A549 (cell line): ENCODE measurements at regions not wholly inside any gene's neighbourhood (a gene's known extent, or its start where the extent isn't known, plus 50 kb on each side); places are given as distances from the start of the nearest gene placed in this dataset.

Experiments used
- CEBPB ChIP-seq, 2 experiments: fragments of >200 bp in 1 of 2; sonication (Bioruptor Twin) in 1 of 2; formaldehyde crosslinking in 1 of 2; IDR thresholded peaks; 2 replicates each; pipeline ENCODE4 v1.6.1; 2012 to 2016
- EP300 ChIP-seq, 2 experiments: fragments of >200 bp; sonication (Bioruptor Twin); formaldehyde crosslinking; IDR thresholded peaks; 2 replicates in 1 of 2; 3 replicates in 1 of 2; pipeline ENCODE4 v1.6.1; 2016 to 2017
- HOXA7 ChIP-seq: fragments of 250-450 bp; sonication (Bioruptor Pico); IDR thresholded peaks from 2 replicates; pipeline ENCODE4 v1.5.0; 2020; ENCODE audit warnings: mild to moderate bottlenecking, moderate library complexity
- HOXB5 ChIP-seq: fragments of 250-450 bp; sonication (Bioruptor Pico); IDR thresholded peaks from 2 replicates; pipeline ENCODE4 v1.5.0; 2020; ENCODE audit warnings: mild to moderate bottlenecking, moderate library complexity
- PBX3 ChIP-seq: IDR thresholded peaks from 2 replicates; pipeline ENCODE4 v1.6.1; 2012
- POLR2A ChIP-seq: IDR thresholded peaks from 2 replicates; pipeline ENCODE4 v1.6.1; 2012; ENCODE audit warnings: mild to moderate bottlenecking, low read length
- REST ChIP-seq: fragments of 200-600 bp; sonication (generic); IDR thresholded peaks from 2 replicates; pipeline ENCODE4 v1.6.1; 2016; ENCODE audit warnings: antibody characterized with exemption, mild to moderate bottlenecking, moderate library complexity
- RFX5 ChIP-seq: fragments of 450-650 bp; IDR thresholded peaks from 2 replicates; pipeline ENCODE4 v1.7.1; 2014; ENCODE audit warnings: antibody characterized with exemption, mild to moderate bottlenecking, moderate library complexity
- SMC3 ChIP-seq: fragments of >200 bp; sonication (Bioruptor Twin); formaldehyde crosslinking; IDR thresholded peaks from 3 replicates; pipeline ENCODE4 v1.6.1; 2018; ENCODE audit warnings: inconsistent platforms
- SREBF2 ChIP-seq: fragments of 450-650 bp; IDR thresholded peaks from 2 replicates; pipeline ENCODE4 v1.6.1; 2014; ENCODE audit warnings: mild to moderate bottlenecking, moderate library complexity
- TP53 ChIP-seq: fragments of 250-450 bp; sonication (Bioruptor Pico); IDR thresholded peaks from 2 replicates; pipeline ENCODE4 v1.5.0; 2021; ENCODE audit warnings: mild to moderate bottlenecking, moderate library complexity
- ZNF302 ChIP-seq: fragments of 250-450 bp; sonication (Bioruptor Pico); IDR thresholded peaks from 2 replicates; pipeline ENCODE4 v1.9.0; 2021; ENCODE audit warnings: inconsistent platforms, mild to moderate bottlenecking, moderate library complexity
- TF ChIP-seq, protein P1 (sequence below): fragments of >200 bp; sonication (Bioruptor Twin); formaldehyde crosslinking; IDR thresholded peaks from 3 replicates; pipeline ENCODE4 v1.5.1; 2016
- TF ChIP-seq, protein P2 (sequence below): fragments of 150-350 bp; IDR thresholded peaks from 2 replicates; pipeline ENCODE4 v1.6.1; 2014; ENCODE audit warnings: low read depth, mild to moderate bottlenecking, low read length

DNA sequence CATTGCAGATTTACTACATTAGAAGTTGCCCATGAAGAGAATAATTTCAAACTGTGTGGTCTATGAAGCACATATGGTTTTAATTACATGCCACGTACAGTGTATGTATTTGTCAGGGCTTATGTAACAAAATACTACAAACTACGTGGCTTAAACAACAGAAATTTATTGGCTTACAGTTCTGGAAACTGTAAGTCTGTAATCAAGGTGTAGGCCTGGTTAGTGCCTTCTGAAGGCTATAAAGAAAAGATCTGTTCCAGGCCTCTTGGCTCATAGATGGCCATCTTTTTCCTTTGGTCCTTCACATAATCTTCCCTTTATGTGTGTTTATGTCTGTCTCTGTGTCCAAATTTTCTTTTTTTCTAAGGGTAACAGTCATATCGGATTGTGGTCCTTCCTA is 1160.2 kb downstream of the FAM133A start:
- TF ChIP-seq POLR2A: no peak
- TF ChIP-seq TP53 (CRISPR knock-in tag): no peak
- no peak for TF ChIP-seq EP300 (IDR thresholded peaks at IDR 0.05)
- no peak for TF ChIP-seq RFX5
- TF ChIP-seq PBX3: no peak
- TF ChIP-seq REST: no peak
- no peak for TF ChIP-seq ZNF302 (CRISPR knock-in tag)
- no peak for TF ChIP-seq CEBPB (IDR thresholded peaks at IDR 0.05)
- TF ChIP-seq, protein P1, sequence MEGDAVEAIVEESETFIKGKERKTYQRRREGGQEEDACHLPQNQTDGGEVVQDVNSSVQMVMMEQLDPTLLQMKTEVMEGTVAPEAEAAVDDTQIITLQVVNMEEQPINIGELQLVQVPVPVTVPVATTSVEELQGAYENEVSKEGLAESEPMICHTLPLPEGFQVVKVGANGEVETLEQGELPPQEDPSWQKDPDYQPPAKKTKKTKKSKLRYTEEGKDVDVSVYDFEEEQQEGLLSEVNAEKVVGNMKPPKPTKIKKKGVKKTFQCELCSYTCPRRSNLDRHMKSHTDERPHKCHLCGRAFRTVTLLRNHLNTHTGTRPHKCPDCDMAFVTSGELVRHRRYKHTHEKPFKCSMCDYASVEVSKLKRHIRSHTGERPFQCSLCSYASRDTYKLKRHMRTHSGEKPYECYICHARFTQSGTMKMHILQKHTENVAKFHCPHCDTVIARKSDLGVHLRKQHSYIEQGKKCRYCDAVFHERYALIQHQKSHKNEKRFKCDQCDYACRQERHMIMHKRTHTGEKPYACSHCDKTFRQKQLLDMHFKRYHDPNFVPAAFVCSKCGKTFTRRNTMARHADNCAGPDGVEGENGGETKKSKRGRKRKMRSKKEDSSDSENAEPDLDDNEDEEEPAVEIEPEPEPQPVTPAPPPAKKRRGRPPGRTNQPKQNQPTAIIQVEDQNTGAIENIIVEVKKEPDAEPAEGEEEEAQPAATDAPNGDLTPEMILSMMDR: no peak
- no peak for TF ChIP-seq HOXB5 (CRISPR knock-in tag)
- no peak for TF ChIP-seq SREBF2
- no peak for TF ChIP-seq SMC3
- TF ChIP-seq HOXA7 (CRISPR knock-in tag): no peak
- TF ChIP-seq, protein P2, sequence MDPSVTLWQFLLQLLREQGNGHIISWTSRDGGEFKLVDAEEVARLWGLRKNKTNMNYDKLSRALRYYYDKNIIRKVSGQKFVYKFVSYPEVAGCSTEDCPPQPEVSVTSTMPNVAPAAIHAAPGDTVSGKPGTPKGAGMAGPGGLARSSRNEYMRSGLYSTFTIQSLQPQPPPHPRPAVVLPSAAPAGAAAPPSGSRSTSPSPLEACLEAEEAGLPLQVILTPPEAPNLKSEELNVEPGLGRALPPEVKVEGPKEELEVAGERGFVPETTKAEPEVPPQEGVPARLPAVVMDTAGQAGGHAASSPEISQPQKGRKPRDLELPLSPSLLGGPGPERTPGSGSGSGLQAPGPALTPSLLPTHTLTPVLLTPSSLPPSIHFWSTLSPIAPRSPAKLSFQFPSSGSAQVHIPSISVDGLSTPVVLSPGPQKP: no peak
